AG10803 (cell line): ENCODE measurements at regions not wholly inside any gene's neighbourhood (a gene's known extent, or its start where the extent isn't known, plus 50 kb on each side); places are given as distances from the start of the nearest gene placed in this dataset.
A peak's percentile ranks its signal among the peaks of the same experiment; 100 is the strongest.

Experiments used
- DNase-seq: peaks from one replicate; pipeline ENCODE4 v3.0.0; 2010; ENCODE audit warnings: low read depth
- H3K4me3 ChIP-seq: 2 replicates; pipeline ENCODE4 v1.5.1; 2011; ENCODE audit warnings: mild to moderate bottlenecking, low read length, control low read depth
- TF ChIP-seq, protein P1 (sequence below): conservative IDR thresholded peaks from 2 replicates; pipeline ENCODE4 v1.5.1; 2011; ENCODE audit warnings: mild to moderate bottlenecking, low read length, control low read depth, inconsistent platforms

- H3K4me3 ChIP-seq, result no peak overlapping the region
- TF ChIP-seq, protein P1, sequence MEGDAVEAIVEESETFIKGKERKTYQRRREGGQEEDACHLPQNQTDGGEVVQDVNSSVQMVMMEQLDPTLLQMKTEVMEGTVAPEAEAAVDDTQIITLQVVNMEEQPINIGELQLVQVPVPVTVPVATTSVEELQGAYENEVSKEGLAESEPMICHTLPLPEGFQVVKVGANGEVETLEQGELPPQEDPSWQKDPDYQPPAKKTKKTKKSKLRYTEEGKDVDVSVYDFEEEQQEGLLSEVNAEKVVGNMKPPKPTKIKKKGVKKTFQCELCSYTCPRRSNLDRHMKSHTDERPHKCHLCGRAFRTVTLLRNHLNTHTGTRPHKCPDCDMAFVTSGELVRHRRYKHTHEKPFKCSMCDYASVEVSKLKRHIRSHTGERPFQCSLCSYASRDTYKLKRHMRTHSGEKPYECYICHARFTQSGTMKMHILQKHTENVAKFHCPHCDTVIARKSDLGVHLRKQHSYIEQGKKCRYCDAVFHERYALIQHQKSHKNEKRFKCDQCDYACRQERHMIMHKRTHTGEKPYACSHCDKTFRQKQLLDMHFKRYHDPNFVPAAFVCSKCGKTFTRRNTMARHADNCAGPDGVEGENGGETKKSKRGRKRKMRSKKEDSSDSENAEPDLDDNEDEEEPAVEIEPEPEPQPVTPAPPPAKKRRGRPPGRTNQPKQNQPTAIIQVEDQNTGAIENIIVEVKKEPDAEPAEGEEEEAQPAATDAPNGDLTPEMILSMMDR, result no peak
- DNase-seq, result no peak
These were observed 115.0 kb downstream of the RIPK4 start for GRCh38 chr21:41651830-41652229.

DNA sequence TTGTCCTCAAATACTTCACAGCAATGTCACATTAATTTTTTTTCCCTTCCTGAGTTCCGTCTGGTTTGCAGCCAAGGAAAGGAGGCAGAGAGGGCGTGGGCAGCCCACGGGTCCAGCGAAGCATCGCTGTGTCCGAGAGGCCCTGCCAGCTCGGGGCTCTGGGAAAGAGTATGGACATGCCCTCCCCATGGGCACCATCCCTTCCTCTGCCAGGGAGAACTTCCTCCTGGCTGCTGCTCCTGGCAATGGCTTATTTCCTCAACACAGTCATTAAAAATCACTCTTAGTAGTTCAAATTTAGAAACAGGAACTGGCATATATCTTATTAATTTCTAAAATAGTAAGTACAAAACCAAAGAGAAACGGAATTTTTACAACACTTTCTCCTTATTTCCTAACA is 115.4 kb downstream of the RIPK4 start:
- TF ChIP-seq, protein P1, result no peak
- H3K4me3 ChIP-seq, result no peak overlapping the region

DNA sequence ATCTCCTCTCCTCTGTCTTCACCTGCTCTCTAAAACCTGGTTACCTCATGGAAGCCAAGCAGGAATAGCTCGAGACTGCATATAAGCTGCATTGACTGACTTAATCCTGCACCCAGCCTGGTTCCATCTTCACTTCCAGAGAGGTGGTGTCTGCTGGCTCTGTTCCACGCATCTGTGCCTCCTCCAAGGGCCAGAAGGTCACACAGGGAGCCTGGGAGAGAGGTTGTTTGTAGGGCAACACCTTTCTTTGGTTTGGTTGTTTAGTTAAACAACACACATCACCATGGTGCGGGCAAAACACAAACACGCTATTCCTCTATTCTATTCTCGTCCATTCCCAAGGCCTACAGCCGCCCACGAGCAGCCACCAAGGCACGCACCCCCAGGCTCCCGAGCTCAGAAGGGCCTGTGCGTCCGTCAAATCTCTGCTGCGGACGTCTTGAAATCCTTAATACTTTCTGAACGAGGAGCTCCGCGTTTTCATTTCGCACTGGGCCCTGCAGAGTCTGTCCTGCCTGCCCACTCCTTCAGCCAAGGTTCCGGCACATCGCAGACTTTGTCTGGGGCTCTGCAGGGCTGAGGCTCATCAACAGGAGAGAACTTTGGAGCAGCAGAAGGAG is 116.2 kb downstream of the RIPK4 start:
- TF ChIP-seq, protein P1, result no peak
- no peak overlapping the region for H3K4me3 ChIP-seq
- DNase-seq, result no peak

More for the DNA sequence above, 115.4 kb downstream of the RIPK4 start:
- no peak for DNase-seq

DNA sequence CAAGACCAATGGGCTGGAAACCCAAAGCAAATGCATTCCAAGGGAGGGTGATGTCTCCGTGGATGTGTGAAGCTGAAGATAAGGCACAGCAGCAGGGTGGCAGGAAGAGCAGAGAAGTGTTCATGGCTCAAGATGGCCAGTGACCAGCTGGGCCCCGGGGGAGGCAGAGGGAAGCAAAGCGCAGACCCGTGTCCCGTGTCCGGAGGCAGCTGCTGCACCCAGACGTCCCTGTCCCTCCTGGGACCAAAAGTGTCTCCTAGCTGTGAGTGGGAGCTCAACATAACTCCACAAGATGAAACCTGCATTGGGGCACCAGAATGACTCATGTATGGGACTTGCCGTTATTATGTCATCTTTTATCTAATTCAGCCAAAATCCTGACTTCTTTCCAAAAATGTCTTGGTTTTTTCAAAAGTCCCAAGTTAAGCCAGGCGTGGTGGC is 118.2 kb downstream of the RIPK4 start:
- no peak overlapping the region for H3K4me3 ChIP-seq
- TF ChIP-seq, protein P1, result no peak
- peak; percentile 81 for DNase-seq

DNA sequence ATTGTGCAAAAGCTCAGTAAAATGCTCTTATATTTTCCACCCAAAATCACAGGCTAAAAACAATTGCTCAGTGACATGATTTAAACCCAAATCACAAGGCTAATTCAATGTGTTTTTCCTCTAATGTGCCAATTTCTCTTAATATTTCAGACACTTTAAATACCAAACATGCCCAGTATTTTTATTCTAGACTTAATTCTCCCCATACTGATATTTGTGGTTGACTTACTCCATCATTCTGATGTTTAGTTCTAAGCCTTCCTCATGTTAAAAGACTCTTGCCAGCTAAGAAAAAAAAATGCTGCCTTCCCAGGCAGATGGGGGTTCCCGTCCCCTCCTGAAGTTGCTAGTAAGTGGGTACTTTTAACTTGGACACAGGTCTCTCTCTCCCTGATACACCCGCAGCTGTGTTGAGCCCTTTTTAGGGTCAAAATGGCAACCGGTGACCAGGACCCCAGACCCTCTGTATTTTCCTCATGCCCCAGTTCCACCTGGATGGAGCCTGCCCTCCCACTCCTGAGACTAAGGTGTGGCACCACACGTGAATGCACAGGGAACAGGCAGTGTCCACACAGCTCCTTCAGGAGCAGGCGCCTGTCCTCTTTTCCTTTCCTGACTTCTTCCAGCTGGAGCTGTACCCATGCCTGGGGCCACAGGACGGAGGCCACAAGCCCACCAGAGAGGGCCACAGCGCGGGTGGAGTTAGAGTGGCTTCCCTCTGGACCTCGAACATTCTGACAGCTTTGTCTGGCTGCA is 118.9 kb downstream of the RIPK4 start:
- no peak overlapping the region for H3K4me3 ChIP-seq
- peak; percentile 79 for DNase-seq
- TF ChIP-seq, protein P1, result no peak

DNA sequence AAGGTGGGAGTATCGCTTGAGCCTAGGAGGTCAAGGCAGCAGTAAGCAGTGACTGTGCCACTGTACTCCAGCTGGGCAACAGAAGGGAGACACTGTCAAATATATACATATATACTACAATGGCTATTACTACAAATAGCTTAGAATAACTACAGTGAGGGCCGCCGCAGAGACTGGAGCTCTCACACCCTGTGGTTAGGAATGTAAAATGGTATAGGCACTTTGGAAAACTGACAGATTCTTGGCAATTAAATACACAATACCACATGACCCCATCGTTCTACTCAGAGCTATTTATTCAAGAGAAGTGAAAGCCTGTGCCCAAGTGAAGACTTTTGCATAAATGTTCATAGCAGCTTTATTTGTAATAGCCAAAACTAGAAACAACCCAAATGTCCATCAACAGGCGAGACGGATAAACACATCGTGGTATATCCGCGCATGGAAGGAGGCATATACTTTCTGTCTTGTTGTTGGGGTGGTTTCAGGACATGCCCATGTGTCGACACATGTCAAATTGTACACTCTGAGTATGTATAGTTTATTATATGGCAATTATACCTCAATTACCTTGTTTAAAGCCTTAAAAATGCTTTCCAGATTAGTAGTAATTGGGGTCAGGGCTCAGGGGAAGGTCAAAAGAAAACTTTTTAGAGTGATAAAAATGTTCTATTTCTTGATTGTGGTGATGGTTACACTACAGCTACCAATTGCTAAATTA is 123.4 kb downstream of the RIPK4 start:
- no peak overlapping the region for H3K4me3 ChIP-seq
- TF ChIP-seq, protein P1, result no peak
- no peak for DNase-seq
